Peyer's patch (tissue), 4 donors: ENCODE measurements at regions not wholly inside any gene's neighbourhood (a gene's known extent, or its start where the extent isn't known, plus 50 kb on each side); places are given as distances from the start of the nearest gene placed in this dataset.

Experiments
- DNase-seq, 3 donors: peaks; one replicate each; pipeline ENCODE4 v3.0.0-alpha.2; 2017 to 2019
- H3K27ac ChIP-seq, 4 donors: fragments of 200-600 bp; sonication (generic); one replicate each; pipeline ENCODE4 v1.5.1; 2016 to 2019
- H3K27me3 ChIP-seq, 2 donors: fragments of 200-600 bp; sonication (generic); one replicate each; pipeline ENCODE4 v1.5.1; 2019
- H3K36me3 ChIP-seq, 3 donors: fragments of 200-600 bp; sonication (generic); one replicate each; pipeline ENCODE4 v1.5.1; 2016 to 2019
- H3K4me1 ChIP-seq, 4 donors: fragments of 200-600 bp; sonication (generic); one replicate each; pipeline ENCODE4 v1.5.1; 2016 to 2019
- H3K4me3 ChIP-seq, 4 donors: fragments of 200-600 bp; sonication (generic); 1 replicate in 3 of 4; 2 replicates in 1 of 4; pipeline ENCODE4 v1.5.1; 2016 to 2019; ENCODE audit warnings: mild to moderate bottlenecking in 1 of 4
- H3K9me3 ChIP-seq, 4 donors: fragments of 200-600 bp; sonication (generic); one replicate each; pipeline ENCODE4 v1.5.1; 2016 to 2019; ENCODE audit warnings: mild to moderate bottlenecking in 1 of 4
- POLR2A ChIP-seq, 2 donors: fragments of 450-650 bp; IDR thresholded peaks; one replicate each; pipeline ENCODE4 v1.5.1; 2017; ENCODE audit warnings: antibody characterized with exemption in 2 of 2, mild to moderate bottlenecking in 2 of 2, moderate library complexity in 2 of 2
- TF ChIP-seq, protein P1 (sequence below), 6 experiments: fragments of 450-650 bp in 4 of 6; fragments of 200-600 bp in 2 of 6; sonication (generic) in 1 of 6; IDR thresholded peaks; one replicate each; pipeline ENCODE4 v1.5.1; 2017 to 2019; ENCODE audit warnings: antibody characterized with exemption in 6 of 6, mild to moderate bottlenecking in 3 of 6, moderate library complexity in 1 of 6

GRCh38 chr15:24733659-24734058, 58.1 kb downstream of the NPAP1 start:
- TF ChIP-seq, protein P1, sequence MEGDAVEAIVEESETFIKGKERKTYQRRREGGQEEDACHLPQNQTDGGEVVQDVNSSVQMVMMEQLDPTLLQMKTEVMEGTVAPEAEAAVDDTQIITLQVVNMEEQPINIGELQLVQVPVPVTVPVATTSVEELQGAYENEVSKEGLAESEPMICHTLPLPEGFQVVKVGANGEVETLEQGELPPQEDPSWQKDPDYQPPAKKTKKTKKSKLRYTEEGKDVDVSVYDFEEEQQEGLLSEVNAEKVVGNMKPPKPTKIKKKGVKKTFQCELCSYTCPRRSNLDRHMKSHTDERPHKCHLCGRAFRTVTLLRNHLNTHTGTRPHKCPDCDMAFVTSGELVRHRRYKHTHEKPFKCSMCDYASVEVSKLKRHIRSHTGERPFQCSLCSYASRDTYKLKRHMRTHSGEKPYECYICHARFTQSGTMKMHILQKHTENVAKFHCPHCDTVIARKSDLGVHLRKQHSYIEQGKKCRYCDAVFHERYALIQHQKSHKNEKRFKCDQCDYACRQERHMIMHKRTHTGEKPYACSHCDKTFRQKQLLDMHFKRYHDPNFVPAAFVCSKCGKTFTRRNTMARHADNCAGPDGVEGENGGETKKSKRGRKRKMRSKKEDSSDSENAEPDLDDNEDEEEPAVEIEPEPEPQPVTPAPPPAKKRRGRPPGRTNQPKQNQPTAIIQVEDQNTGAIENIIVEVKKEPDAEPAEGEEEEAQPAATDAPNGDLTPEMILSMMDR (IDR thresholded peaks at IDR 0.05): no peak
- TF ChIP-seq POLR2A (IDR thresholded peaks at IDR 0.05): no peak
- Histone ChIP-seq H3K27me3 (no peaks in the 10 kb centered on the region), H3K9me3 (no peaks in the 10 kb centered on the region), H3K4me3 (no peak overlapping the region), H3K36me3 (no peaks in the 10 kb centered on the region), H3K4me1 (no peaks in the 10 kb centered on the region), H3K27ac (no peak overlapping the region)
- DNase-seq: no peak

- no peaks in the 10 kb centered on the region for H3K4me1 ChIP-seq
- DNase-seq: no peak
- no peak overlapping the region for H3K27ac ChIP-seq
- H3K4me3 ChIP-seq: no peak overlapping the region
- no peaks in the 10 kb centered on the region for H3K27me3 ChIP-seq
- no peaks in the 10 kb centered on the region for H3K36me3 ChIP-seq
- no peak for TF ChIP-seq POLR2A (IDR thresholded peaks at IDR 0.05)
- TF ChIP-seq, protein P1 (IDR thresholded peaks at IDR 0.05): no peak
- H3K9me3 ChIP-seq: no peaks in the 10 kb centered on the region
Observed at GRCh38 chr15:24734396-24734795, 58.8 kb downstream of the NPAP1 start.

DNA sequence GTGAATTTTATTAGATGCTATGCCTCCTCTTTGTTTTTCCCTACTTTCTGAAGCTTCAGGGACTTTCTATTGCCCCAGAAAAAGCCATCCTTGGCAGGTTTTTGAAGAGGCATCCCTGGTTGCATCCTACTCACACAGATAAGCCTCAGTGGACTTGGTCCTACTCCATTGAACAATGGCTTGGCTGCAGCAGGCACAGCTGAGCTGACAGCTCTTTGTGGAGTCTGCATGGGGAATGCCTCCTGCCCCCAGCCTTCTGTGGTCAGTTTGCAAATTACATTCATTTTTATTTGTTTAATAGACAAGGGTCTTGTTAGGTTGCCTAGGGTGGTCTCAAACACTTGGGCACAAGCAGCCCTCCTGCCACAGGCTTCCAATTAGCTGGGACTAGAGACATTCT, 69.7 kb downstream of the NPAP1 start:
- no peaks in the 10 kb centered on the region for H3K4me1 ChIP-seq
- TF ChIP-seq, protein P1 (IDR thresholded peaks at IDR 0.05): no peak
- no peak for TF ChIP-seq POLR2A (IDR thresholded peaks at IDR 0.05)
- H3K9me3 ChIP-seq: peaks cover 0 to 5% (median 0%) of the 10 kb centered on the region in 4 donors
- H3K36me3 ChIP-seq: no peaks in the 10 kb centered on the region
- H3K27ac ChIP-seq: no peak overlapping the region
- no peak overlapping the region for H3K4me3 ChIP-seq
- H3K27me3 ChIP-seq: no peaks in the 10 kb centered on the region
- no peak for DNase-seq

GRCh38 chr15:24746094-24746493, 70.5 kb downstream of the NPAP1 start:
- Histone ChIP-seq H3K4me3 (no peak overlapping the region), H3K27me3 (no peaks in the 10 kb centered on the region), H3K27ac (no peak overlapping the region), H3K36me3 (no peaks in the 10 kb centered on the region), H3K4me1 (no peaks in the 10 kb centered on the region), H3K9me3 (peaks cover 0 to 5% (median 0%) of the 10 kb centered on the region in 4 donors)
- DNase-seq: no peak
- TF ChIP-seq, protein P1 (IDR thresholded peaks at IDR 0.05): no peak
- no peak for TF ChIP-seq POLR2A (IDR thresholded peaks at IDR 0.05)

- Histone ChIP-seq H3K36me3 (no peaks in the 10 kb centered on the region), H3K4me3 (no peak overlapping the region), H3K27ac (no peak overlapping the region), H3K27me3 (no peaks in the 10 kb centered on the region), H3K4me1 (no peaks in the 10 kb centered on the region), H3K9me3 (peaks cover 0 to 5% (median 0%) of the 10 kb centered on the region in 4 donors)
- no peak for DNase-seq
- TF ChIP-seq, protein P1 (IDR thresholded peaks at IDR 0.05): no peak
- TF ChIP-seq POLR2A (IDR thresholded peaks at IDR 0.05): no peak
Observed at GRCh38 chr15:24747376-24747775, 71.8 kb downstream of the NPAP1 start.

DNA sequence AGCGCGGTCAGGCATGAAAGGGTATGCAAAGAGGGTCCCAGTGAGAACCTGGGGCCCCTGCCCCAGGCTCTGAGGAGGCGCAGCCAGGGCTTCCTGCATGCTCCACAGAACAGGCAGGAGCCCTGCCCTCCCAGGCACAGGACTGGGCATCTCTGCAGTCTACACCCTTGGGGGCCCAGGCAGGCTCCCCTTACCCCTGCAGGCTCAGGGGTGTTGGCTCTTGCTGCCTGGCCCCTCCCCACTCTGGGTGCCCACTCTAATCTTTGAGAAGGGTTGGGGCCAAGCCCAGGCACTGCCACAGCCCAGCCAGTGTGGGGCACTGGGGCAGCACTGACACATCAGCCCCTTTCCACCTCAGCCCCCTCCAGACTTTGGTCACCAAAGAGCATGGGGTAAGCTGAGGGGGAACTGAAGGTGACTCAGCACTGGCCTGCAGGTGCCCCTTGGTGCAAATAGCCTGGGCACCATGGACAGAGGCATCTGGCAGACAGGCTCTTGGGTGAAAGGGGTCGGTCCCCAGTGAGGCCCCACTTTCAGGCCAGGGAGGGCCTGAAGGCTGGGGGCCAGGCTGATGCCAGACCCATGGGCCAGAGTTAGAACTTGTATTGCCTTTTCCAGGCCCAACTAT, 73.4 kb downstream of the NPAP1 start:
- Histone ChIP-seq H3K4me3 (no peak overlapping the region), H3K36me3 (no peaks in the 10 kb centered on the region), H3K27me3 (no peaks in the 10 kb centered on the region), H3K9me3 (peaks cover 0 to 5% (median 0%) of the 10 kb centered on the region in 4 donors), H3K4me1 (no peaks in the 10 kb centered on the region), H3K27ac (no peak overlapping the region)
- no peak for DNase-seq
- TF ChIP-seq, protein P1 (IDR thresholded peaks at IDR 0.05): no peak
- TF ChIP-seq POLR2A (IDR thresholded peaks at IDR 0.05): no peak
